ENCODE measurements at regions not wholly inside any gene's neighbourhood (a gene's known extent, or its start where the extent isn't known, plus 50 kb on each side); places are given as distances from the start of the nearest gene placed in this dataset.
"Not testable (repeated sequence)": the region's sequence is repeated elsewhere in the genome, so short reads cannot be mapped to it uniquely, and the experiment has no call there.

DNA sequence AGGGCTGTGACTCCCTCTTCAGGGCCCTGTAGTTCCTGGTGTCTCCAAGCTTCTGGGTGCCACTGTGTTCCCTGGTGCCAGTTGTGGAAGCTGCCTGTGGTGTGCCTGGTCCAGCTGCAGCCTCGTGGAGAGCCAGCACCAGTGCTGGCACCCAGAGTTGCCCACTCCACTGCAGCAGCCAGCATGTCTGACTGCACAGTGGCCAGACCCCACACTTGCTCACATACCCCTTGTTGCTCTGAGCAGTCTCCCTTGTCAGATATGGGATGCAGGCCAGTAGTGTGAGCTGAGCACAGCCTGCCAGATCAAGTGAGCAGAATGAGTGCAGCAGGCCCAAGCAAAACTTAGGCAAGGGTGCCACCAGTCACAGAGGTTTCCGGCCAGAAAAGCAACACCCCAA lies 108.6 kb downstream of the ZMAT1 start:
- DNase-seq: no peak

DNA sequence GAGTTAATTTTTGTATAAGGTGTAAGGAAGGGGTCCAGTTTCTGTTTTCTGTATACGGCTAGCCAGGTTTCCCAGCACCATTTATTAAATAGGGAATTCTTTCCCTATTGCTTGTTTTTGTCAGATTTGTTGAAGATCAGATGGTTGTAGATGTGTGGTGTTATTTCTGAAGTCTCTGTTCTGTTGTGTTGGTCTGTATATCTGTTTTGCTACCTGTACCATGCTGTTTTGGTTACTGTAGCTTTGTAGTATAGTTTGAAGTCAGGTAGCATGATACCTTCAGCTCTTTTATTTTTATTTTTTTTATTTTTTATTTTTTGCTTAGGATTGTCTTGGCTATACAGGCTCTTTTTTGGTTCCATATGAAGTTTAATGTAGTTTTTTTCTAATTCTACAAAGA lies 114.1 kb downstream of the ZMAT1 start:
- not testable (repeated sequence) for DNase-seq

DNA sequence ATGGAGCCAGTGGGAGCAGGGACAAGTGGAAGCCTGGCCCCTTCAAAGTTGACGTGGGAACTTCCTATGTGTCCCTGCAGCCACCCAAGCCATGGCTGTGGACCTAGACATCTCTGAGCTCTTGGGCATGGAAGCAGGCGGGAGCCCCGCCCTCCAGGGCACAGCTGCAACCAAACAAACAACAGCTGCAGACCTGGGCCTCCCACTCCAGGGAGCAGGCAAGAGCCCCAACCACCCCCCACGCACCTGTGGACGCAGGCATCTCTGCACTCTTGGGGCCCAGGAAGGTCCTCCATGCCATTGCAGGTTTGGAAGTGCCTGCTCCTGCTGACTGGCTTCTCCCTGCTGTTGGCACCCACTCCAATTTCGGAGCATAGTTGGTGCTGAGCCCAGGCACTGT lies 118.6 kb downstream of the ZMAT1 start:
- no peak for DNase-seq

DNA sequence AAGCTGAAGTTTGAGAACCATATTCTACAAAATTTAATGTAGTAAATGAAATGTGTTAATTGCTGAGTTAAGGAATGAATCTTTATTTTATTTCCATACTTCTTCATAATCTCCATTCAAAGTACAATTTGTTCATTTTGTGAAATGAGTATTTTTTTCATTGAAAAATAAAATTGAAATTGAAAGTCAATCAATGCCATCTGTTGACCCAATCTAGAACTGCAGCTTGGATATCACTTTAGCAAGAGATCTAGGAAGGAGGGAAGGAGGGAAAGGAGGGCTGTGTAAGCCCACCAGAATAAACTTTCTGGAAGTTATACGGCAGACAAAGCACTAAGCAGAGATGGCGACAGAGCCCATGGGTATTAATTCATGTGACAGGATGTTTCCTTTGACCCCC lies 128.4 kb downstream of the ZMAT1 start:
- DNase-seq: no peak

DNA sequence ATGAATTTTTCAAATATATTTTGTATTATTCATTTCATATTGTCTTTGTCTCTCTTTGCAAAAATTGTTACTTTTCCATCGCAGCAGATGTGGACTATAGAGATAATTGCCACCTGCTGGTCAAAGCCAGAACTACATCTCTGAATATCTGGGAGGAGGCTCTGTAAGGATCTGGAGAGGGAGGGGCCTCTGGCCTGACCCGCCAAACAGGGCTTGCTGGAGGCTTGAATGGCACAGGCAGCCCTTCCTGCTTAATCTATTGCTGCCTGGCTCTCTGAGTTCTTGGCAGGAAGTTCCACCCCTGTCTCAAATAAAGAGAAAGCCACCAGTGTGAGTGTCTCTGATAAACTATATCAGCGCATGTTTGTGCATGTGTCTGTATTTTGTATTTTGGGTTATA lies 132.4 kb downstream of the ZMAT1 start:
- DNase-seq: peak; percentile 74

DNA sequence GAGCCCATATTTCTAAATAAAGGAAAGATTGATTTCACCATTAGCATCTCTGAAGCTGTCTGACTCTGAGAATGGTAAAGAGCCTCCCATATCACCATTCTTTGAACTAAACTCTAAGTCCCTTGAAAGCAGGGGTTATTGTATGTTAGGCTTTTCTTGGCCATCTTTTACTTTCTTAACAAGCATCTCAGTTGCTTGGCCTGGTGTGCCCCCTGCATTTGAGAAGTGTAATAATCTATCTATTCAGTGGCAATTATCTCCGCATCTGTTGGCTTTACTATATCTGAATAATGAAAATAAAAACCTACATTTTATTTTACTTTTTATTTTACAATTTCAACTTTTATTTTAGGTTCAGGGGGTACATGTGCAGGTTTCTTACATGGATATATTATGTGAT lies 128.3 kb upstream of the ARMCX2 start:
- DNase-seq: no peak

DNA sequence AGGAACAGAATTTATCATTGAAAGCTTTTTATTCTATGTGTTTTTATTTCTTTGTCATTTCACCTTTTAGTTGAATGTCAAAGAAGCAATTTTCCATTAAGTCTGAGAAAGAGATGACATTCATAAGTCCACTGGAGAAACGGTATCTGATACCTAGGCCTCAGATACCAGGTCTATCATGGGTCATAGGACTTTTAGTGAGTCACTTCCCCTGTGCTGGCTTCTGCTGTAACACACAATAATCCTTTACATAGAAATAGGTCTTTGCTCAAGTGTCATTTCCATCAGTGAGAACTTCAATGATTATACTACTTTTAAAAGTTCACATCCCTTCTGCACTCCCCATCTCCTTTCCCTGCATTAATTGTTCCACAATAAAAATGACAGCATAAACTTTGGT lies 125.5 kb upstream of the ARMCX2 start:
- DNase-seq: no peak

DNA sequence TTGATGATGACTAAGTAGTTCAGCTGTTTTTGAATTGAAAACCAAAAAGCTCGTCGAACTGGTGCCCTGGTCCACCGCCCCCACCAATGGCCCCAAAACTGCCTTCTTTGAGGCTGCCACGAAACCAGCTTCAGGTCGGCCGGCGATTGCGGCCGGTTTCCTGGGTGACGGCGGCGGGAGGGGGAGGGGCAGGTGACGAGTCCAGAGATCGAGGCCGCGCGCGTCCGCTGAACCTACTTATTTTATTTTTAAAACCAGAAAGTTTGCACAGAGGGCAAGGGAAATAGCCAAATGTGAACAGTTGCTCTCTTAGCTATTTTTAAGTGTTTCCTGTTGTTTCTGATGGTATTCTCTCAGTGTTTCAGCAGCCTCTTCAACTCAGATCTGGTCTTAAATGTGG lies 120.8 kb upstream of the ARMCX2 start:
- DNase-seq: not testable (repeated sequence)

DNA sequence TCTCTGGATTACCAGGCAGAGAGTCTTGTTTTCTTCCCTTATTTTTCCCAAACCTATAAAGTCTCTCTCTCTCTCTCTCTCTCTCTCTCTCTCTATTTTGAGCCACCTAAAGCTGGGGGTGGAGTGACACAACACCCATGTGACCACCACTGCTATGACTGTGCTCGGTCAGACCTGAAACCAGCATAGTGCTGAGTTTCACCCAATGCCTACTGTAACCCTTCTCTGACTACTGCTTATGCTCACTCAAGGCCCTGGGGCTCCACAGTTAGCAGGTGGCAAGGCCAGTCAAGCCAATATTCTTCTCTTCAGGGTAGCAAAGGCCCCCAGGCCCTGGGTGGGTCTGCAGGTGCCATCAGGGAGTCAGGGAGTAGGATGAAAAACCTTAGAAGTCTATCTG lies 114.7 kb upstream of the ARMCX2 start:
- DNase-seq: no peak

DNA sequence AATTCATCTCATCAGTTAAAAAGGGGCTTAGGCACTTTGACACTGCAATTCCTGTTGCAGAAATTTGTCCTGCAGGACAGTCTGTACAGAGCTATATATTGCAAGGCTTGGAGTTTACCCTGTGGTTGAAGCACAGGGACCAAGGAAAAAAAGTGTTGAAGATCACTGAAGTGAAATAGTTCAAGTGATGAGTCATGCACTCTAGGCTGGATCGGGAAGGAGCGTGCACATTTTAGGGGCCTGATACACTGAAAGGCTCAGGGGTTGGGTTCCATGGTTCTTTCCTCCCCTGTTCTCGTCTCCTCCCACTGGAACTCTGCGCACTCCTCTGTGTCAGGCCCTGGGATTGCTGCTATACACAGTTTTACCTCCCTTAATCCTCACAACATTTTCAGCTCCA lies 104.9 kb upstream of the ARMCX2 start:
- no peak for DNase-seq

DNA sequence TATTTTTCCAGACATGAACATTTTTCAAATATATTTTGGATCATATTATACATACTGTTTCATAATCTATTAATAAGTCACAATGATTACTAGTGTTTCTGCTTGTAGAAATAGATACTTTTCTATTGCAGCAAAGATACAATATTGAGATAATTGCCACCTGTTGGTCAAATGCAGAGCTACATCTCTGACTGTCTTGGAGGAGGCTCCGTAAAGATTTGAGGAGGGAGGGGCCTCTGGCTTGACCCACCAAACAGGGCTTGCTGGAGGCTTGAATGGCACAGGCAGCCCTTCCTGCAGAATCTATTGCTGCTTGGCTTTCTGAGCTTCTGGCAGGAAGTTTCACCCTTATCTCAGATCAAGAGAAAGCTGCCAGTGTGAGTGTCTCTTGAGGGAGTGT lies 99.3 kb upstream of the ARMCX2 start:
- DNase-seq: no peak

DNA sequence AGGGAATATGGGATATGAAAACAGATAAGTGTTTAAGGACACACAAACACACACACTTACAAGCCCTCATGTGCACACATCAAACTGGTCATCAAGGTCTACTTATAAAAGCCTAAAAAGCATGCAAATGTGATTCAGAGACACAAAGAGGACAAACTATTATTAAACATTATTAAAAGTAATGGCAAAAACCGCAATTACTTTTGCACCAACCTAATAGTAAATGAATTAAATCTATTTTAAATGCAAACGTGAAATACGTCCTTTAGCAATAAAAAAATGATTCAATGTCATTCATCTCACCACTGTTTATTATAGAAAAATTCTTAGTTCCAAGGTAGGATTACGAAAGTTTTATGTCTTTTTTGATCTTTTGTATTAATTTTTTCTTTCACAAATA lies 91.1 kb upstream of the ARMCX2 start:
- DNase-seq: no peak

DNA sequence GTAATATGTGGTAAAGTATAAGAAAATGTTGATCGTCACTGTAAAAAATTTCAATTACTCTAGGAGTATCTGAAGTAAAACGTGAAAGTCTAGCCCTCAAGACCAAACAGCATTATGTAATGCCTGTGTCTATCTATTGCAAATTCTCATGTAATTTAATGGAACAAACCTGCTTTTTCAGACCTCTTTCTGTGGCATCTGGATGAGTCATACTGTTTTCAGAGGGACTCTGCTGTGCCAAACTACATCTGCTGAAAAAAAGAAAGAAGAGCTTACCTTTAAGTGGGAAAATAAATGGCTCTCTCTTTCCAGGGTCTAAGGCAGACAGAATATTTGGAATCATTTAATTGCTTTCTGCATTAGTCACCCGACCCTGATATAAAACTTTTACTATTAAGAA lies 89.8 kb upstream of the ARMCX2 start:
- no peak for DNase-seq

DNA sequence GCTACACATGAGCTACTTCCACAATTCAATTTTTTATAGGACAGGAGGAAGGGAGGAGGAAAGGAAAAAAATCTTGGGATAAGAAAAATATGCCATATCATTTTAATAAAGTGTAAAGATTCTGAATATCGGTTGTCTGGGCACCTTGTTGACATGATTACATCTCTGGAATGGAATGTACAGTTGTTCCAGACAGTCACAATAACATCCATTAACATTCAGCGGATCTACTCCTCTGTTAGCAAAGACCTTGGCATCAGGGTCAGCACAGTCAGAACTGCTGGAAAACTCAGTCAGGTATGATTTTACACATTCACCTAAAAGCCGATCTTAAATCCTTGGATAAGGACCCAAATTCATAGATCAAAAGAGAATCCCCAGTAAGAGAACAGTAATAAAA lies 85.4 kb upstream of the ARMCX2 start:
- DNase-seq: no peak

DNA sequence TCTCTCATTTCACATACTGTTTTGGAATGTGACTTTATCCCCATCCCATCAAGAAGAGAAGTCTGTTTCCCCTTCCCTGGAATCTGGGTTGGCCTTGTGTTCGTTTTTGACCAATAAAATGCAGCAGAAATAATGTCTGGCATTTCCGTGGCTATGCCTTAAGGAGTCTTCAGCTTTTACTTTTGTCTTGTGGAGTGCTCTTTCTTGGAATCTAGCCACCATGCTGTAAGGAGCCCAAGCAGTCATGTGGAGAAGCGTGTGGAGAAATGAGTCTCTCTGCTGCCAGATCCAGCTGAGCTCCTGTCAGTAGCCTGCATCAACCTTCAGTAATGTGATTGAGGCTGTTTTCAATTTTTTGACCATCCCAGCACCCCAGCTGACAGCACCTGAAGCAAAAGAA lies 84.4 kb upstream of the ARMCX2 start:
- DNase-seq: no peak

DNA sequence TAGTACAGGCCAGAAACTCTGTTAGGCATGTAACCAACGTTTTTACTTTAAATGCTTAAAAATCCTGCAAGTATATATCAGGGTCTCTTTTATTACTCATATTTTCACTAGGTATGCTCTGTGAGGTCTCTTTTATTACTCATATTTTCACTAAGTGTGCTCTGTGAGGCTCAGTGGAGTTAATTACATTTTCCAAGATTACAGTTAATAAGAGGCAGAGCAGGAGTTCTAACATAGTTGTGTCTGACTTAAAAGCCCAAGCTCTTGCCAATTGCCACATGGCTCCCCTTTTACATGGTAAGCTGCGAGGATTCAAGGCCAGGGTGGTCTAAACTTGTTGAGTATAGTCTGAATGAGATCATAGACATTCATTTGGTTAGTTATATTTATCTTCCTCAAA lies 81.0 kb upstream of the ARMCX2 start:
- no peak for DNase-seq

DNA sequence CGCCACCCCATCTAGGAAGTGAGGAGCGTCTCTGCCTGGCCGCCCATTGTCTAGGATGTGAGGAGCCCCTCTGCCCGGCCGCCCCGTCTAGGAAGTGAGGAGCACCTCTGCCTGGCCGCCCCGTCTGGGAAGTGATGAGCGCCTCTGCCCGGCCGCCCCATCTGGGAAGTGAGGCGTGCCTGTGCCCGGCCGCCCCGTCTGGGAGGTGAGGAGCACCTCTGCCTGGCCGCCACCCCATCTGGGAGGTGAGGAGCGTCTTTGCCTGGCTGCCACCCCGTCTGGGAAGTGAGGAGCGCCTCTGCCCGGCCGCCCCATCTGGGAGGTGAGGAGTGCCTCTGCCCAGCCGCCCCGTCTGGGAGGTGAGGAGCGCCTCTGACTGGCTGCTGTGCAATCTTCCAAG lies 79.2 kb upstream of the ARMCX2 start:
- not testable (repeated sequence) for DNase-seq

DNA sequence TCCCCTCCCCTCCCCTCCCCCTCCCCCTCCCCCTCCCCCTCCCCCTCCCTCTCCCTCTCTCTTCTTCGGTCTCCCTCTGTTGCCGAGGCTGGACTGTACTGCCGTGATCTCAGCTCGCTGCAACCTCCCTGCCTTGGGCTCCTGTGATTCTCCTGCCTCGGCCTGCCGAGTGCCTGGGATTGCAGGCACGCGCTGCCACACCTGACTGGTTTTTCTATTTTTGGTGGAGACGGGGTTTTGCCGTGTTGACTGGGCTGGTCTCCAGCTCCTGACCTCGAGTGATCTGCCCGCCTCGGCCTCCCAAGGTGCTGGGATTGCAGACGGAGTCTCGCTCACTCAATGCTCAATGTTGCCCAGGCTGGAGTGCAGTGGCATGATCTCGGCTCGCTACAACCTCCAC lies 78.8 kb upstream of the ARMCX2 start:
- not testable (repeated sequence) for DNase-seq

DNA sequence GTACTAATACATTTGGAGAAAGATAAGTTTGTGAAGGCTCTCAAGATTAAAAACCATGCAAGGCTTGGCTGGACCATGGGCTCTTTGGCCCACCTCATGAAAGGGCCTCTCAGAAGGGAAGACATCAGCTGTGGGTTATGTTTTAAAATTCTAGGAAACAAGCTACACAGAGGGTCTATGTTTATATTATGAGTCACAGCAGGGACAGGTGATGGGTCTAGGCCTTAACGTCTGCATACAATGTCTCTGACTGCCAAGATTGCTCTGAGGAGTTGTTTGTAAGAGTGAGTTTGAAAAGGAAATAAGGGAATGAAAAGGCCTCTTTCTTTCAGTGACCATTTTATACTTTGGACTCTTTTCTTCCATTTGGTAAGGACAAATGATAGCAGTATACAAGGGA lies 77.0 kb upstream of the ARMCX2 start:
- DNase-seq: no peak

DNA sequence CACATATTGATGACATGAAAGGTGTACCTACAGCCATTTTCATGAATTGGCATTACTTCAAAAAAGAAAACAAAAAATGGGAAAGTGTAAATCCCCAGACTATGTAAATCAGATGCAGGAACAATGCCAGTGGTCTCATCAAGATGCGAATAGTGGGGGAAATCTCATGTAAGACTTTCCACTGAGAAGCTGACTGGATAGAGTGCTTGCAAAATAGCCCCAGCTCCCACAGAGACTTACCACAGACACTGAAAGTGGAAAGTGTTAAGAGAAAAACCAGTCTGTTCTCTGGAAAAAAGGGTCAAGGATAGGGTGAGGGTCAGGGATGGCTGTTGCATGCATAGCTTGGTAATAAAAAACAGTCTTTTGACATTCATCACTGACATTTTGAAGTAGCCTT lies 73.2 kb upstream of the ARMCX2 start:
- DNase-seq: no peak

DNA sequence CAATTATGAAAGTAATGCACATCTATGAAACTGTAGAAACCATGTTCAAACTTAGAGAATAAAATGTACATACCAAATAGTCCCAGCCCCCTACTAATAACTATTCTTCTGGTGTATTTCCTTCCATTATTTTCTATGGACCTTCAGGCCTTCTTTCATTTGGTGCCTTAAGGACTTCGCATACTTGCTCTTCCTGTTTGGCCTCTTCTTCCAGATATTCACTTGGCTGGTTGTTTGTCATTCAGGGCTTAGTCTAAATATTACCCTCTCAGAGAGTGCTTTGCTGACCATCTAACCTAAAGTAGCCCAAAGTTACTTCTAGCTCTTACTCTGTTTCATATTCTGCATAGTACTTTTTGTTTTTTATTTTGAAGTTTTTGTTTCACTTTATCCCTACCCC lies 70.3 kb upstream of the ARMCX2 start:
- no peak for DNase-seq

Data from DMS153 (cell line).